ENCODE measurements at regions not wholly inside any gene's neighbourhood (a gene's known extent, or its start where the extent isn't known, plus 50 kb on each side); places are given as distances from the start of the nearest gene placed in this dataset.
A peak's percentile ranks its signal among the peaks of the same experiment; 100 is the strongest.

GRCh38 chr18:75125382-75126331 is 83.3 kb downstream of the PTGR3 start:
- WGBS = 89% methylated on average over 44 of the region's 44 CpGs
- Histone ChIP-seq H3K27ac (ENCODE audit: low read length, poor library complexity, severe bottlenecking) (no peak overlapping the region), H3K4me1 (ENCODE audit: control insufficient read depth, insufficient read depth, low read depth, low read length) (peaks cover 10% of the 10 kb centered on the region), H3K4me2 (ENCODE audit: low read length, poor library complexity, severe bottlenecking) (no peak overlapping the region), H3K18ac (ENCODE audit: low read depth in 1 of 2, low read length in 2 of 2) (no peak overlapping the region), H3K9me3 (ENCODE audit: control insufficient read depth, low read length) (no peaks in the 10 kb centered on the region), H2AK5ac (ENCODE audit: low read length, severe bottlenecking) (no peak overlapping the region), H2AFZ (ENCODE audit: low read depth, low read length) (no peak overlapping the region), H3K79me1 (replicated peaks; ENCODE audit: low read length, poor library complexity, severe bottlenecking) (no peaks in the 10 kb centered on the region), H2BK5ac (ENCODE audit: low read depth, low read length, poor library complexity, severe bottlenecking) (no peak overlapping the region), H2BK120ac (ENCODE audit: low read depth, low read length) (no peak overlapping the region), H2BK12ac (ENCODE audit: low read length in 2 of 2) (no peak overlapping the region), H3K36me3 (ENCODE audit: control insufficient read depth in 1 of 2, insufficient read depth in 2 of 2, low read depth in 1 of 2, low read length in 2 of 2) (no peaks in the 10 kb centered on the region), H3K23ac (ENCODE audit: low read length in 2 of 2) (no peak overlapping the region), H4K8ac (ENCODE audit: low read length) (no peak overlapping the region), H3K27me3 (ENCODE audit: control insufficient read depth in 1 of 2, insufficient read depth in 1 of 2, low read length in 2 of 2) (peaks cover 5 to 8% of the 10 kb centered on the region in 2 experiments), H4K91ac (ENCODE audit: low read length) (no peak overlapping the region), H3K4me3 (ENCODE audit: insufficient read depth in 1 of 2, low read depth in 1 of 2, low read length in 2 of 2) (no peak overlapping the region), H3K9ac (ENCODE audit: low read length) (no peak overlapping the region), H2BK15ac (ENCODE audit: low read depth, poor library complexity, severe bottlenecking) (no peak overlapping the region), H3K4ac (ENCODE audit: low read depth in 1 of 2, low read length in 2 of 2) (no peak overlapping the region), H3K14ac (ENCODE audit: low read length in 2 of 2) (peak overlapping the region in 1 of 2 experiments; percentile 61)
- DNase-seq = no peak

GRCh38 chr18:75124991-75125381 is 84.0 kb downstream of the PTGR3 start:
- Histone ChIP-seq H2AK5ac (ENCODE audit: low read length, severe bottlenecking) (no peak overlapping the region), H3K79me1 (replicated peaks; ENCODE audit: low read length, poor library complexity, severe bottlenecking) (no peaks in the 10 kb centered on the region), H3K4me3 (ENCODE audit: insufficient read depth in 1 of 2, low read depth in 1 of 2, low read length in 2 of 2) (no peak overlapping the region), H2BK15ac (ENCODE audit: low read depth, poor library complexity, severe bottlenecking) (no peak overlapping the region), H2BK12ac (ENCODE audit: low read length in 2 of 2) (no peak overlapping the region), H2BK120ac (ENCODE audit: low read depth, low read length) (no peak overlapping the region), H3K4me1 (ENCODE audit: control insufficient read depth, insufficient read depth, low read depth, low read length) (peaks cover 9% of the 10 kb centered on the region), H3K23ac (ENCODE audit: low read length in 2 of 2) (no peak overlapping the region), H3K4me2 (ENCODE audit: low read length, poor library complexity, severe bottlenecking) (no peak overlapping the region), H3K9ac (ENCODE audit: low read length) (no peak overlapping the region), H3K9me3 (ENCODE audit: control insufficient read depth, low read length) (no peaks in the 10 kb centered on the region), H3K4ac (ENCODE audit: low read depth in 1 of 2, low read length in 2 of 2) (no peak overlapping the region), H3K27ac (ENCODE audit: low read length, poor library complexity, severe bottlenecking) (no peak overlapping the region), H2BK5ac (ENCODE audit: low read depth, low read length, poor library complexity, severe bottlenecking) (no peak overlapping the region), H4K91ac (ENCODE audit: low read length) (no peak overlapping the region), H4K8ac (ENCODE audit: low read length) (no peak overlapping the region), H3K18ac (ENCODE audit: low read depth in 1 of 2, low read length in 2 of 2) (no peak overlapping the region), H3K27me3 (ENCODE audit: control insufficient read depth in 1 of 2, insufficient read depth in 1 of 2, low read length in 2 of 2) (peaks cover 5 to 8% of the 10 kb centered on the region in 2 experiments), H3K14ac (ENCODE audit: low read length in 2 of 2) (no peak overlapping the region), H3K36me3 (ENCODE audit: control insufficient read depth in 1 of 2, insufficient read depth in 2 of 2, low read depth in 1 of 2, low read length in 2 of 2) (no peaks in the 10 kb centered on the region), H2AFZ (ENCODE audit: low read depth, low read length) (no peak overlapping the region)
- 92% methylated on average over 16 of the region's 16 CpGs for WGBS
- DNase-seq = no peak

- Histone ChIP-seq H2AFZ (ENCODE audit: low read depth, low read length) (no peak overlapping the region), H3K23ac (ENCODE audit: low read length in 2 of 2) (no peak overlapping the region), H3K14ac (ENCODE audit: low read length in 2 of 2) (no peak overlapping the region), H3K27me3 (ENCODE audit: control insufficient read depth in 1 of 2, insufficient read depth in 1 of 2, low read length in 2 of 2) (peaks cover 5 to 8% of the 10 kb centered on the region in 2 experiments), H3K4me3 (ENCODE audit: insufficient read depth in 1 of 2, low read depth in 1 of 2, low read length in 2 of 2) (no peak overlapping the region), H3K27ac (ENCODE audit: low read length, poor library complexity, severe bottlenecking) (no peak overlapping the region), H2BK5ac (ENCODE audit: low read depth, low read length, poor library complexity, severe bottlenecking) (no peak overlapping the region), H3K4me1 (ENCODE audit: control insufficient read depth, insufficient read depth, low read depth, low read length) (peaks cover 9% of the 10 kb centered on the region), H3K18ac (ENCODE audit: low read depth in 1 of 2, low read length in 2 of 2) (no peak overlapping the region), H3K9me3 (ENCODE audit: control insufficient read depth, low read length) (no peaks in the 10 kb centered on the region), H2BK120ac (ENCODE audit: low read depth, low read length) (no peak overlapping the region), H2BK15ac (ENCODE audit: low read depth, poor library complexity, severe bottlenecking) (no peak overlapping the region), H2BK12ac (ENCODE audit: low read length in 2 of 2) (no peak overlapping the region), H4K8ac (ENCODE audit: low read length) (no peak overlapping the region), H2AK5ac (ENCODE audit: low read length, severe bottlenecking) (no peak overlapping the region), H3K79me1 (replicated peaks; ENCODE audit: low read length, poor library complexity, severe bottlenecking) (no peaks in the 10 kb centered on the region), H3K4me2 (ENCODE audit: low read length, poor library complexity, severe bottlenecking) (no peak overlapping the region), H3K4ac (ENCODE audit: low read depth in 1 of 2, low read length in 2 of 2) (no peak overlapping the region), H3K9ac (ENCODE audit: low read length) (no peak overlapping the region), H4K91ac (ENCODE audit: low read length) (no peak overlapping the region), H3K36me3 (ENCODE audit: control insufficient read depth in 1 of 2, insufficient read depth in 2 of 2, low read depth in 1 of 2, low read length in 2 of 2) (no peaks in the 10 kb centered on the region)
- DNase-seq = no peak
- WGBS = 89% methylated on average over 14 of the region's 14 CpGs
These were observed 84.4 kb downstream of the PTGR3 start for GRCh38 chr18:75124551-75124950.

DNA sequence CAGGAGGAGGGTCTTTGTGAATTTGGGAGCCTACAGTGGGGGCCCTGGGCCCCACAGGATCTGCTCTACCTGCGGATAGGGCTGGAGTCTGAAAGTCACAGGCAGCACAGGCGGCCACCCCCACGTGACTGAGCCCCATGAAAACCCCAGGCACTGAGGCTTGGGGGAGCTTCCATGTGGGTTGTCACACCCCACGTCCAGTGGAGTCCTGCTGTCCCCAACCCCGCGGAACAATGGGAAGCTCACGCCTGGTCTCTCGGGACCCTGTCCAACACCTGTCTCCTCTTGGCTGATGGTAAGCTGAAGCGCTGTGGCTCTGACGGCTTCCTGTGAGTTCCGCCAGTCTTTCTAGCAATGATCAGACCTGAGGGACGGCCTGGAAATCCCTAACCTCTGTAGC is 85.8 kb downstream of the PTGR3 start:
- no peak for DNase-seq
- 85% methylated on average over 12 of the region's 12 CpGs for WGBS
- no peak overlapping the region for H2BK5ac ChIP-seq (ENCODE audit: low read depth, low read length, poor library complexity, severe bottlenecking)
- H3K4me1 ChIP-seq (ENCODE audit: control insufficient read depth, insufficient read depth, low read depth, low read length) = peaks cover 8% of the 10 kb centered on the region
- H3K4ac ChIP-seq (ENCODE audit: low read depth in 1 of 2, low read length in 2 of 2) = no peak overlapping the region
- no peak overlapping the region for H2BK15ac ChIP-seq (ENCODE audit: low read depth, poor library complexity, severe bottlenecking)
- no peak overlapping the region for H3K18ac ChIP-seq (ENCODE audit: low read depth in 1 of 2, low read length in 2 of 2)
- H3K9ac ChIP-seq (ENCODE audit: low read length) = no peak overlapping the region
- H3K27ac ChIP-seq (ENCODE audit: low read length, poor library complexity, severe bottlenecking) = no peak overlapping the region
- H2AFZ ChIP-seq (ENCODE audit: low read depth, low read length) = no peak overlapping the region
- H4K8ac ChIP-seq (ENCODE audit: low read length) = no peak overlapping the region
- no peak overlapping the region for H3K14ac ChIP-seq (ENCODE audit: low read length in 2 of 2)
- H3K27me3 ChIP-seq (ENCODE audit: control insufficient read depth in 1 of 2, insufficient read depth in 1 of 2, low read length in 2 of 2) = peaks cover 5 to 8% of the 10 kb centered on the region in 2 experiments
- H3K23ac ChIP-seq (ENCODE audit: low read length in 2 of 2) = no peak overlapping the region
- H3K9me3 ChIP-seq (ENCODE audit: control insufficient read depth, low read length) = no peaks in the 10 kb centered on the region
- H3K4me3 ChIP-seq (ENCODE audit: insufficient read depth in 1 of 2, low read depth in 1 of 2, low read length in 2 of 2) = no peak overlapping the region
- H3K4me2 ChIP-seq (ENCODE audit: low read length, poor library complexity, severe bottlenecking) = no peak overlapping the region
- no peak overlapping the region for H2BK12ac ChIP-seq (ENCODE audit: low read length in 2 of 2)
- H3K79me1 ChIP-seq (replicated peaks; ENCODE audit: low read length, poor library complexity, severe bottlenecking) = no peaks in the 10 kb centered on the region
- no peaks in the 10 kb centered on the region for H3K36me3 ChIP-seq (ENCODE audit: control insufficient read depth in 1 of 2, insufficient read depth in 2 of 2, low read depth in 1 of 2, low read length in 2 of 2)
- H4K91ac ChIP-seq (ENCODE audit: low read length) = no peak overlapping the region
- no peak overlapping the region for H2AK5ac ChIP-seq (ENCODE audit: low read length, severe bottlenecking)
- no peak overlapping the region for H2BK120ac ChIP-seq (ENCODE audit: low read depth, low read length)

All from mesenchymal stem cell (in vitro differentiated cells and primary cell).